ENCODE measurements at regions not wholly inside any gene's neighbourhood (a gene's known extent, or its start where the extent isn't known, plus 50 kb on each side); places are given as distances from the start of the nearest gene placed in this dataset.

DNA sequence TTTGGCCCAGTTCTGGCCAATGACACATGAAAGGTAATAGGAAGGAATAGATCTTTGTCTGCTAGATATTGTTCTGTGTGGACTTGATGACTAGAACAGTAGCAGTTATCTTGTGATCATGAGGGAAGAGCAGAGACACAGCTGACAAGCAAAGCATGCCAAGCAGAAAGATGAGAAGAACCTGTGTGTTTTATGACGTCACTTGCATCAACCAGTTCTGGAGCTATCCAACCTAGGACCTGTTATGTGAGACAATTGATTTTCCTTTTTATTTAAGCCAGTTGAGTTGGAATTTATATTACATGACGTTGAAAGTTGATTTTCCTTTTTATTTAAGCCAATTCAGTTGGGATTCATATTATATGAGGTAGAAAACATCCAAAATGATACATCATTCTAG lies 143.2 kb downstream of the MCHR2 start (continued):
- TF ChIP-seq BRCA1 (IDR thresholded peaks at IDR 0.05; ENCODE audit: low read depth, low read length): no peak
- TF ChIP-seq CBX5 (IDR thresholded peaks at IDR 0.05; ENCODE audit: low read depth, low read length): no peak

Data from H1 (cell line).